Progenitor cell of endocrine pancreas (in vitro differentiated cells): ENCODE measurements at regions not wholly inside any gene's neighbourhood (a gene's known extent, or its start where the extent isn't known, plus 50 kb on each side); places are given as distances from the start of the nearest gene placed in this dataset.
"Not testable (repeated sequence)": the region's sequence is repeated elsewhere in the genome, so short reads cannot be mapped to it uniquely, and the experiment has no call there.

ENCODE experiments used
- DNase-seq: peaks from one replicate; pipeline ENCODE4 v3.0.0; 2021; ENCODE audit warnings: low spot score; ENCODE audit not compliant: unreplicated experiment
- H3K27ac Mint-ChIP-seq: 2 replicates; pipeline ENCODE4 v1.8.0; 2021; ENCODE audit warnings: mild to moderate bottlenecking, moderate library complexity, mixed read lengths
- H3K27me3 Mint-ChIP-seq: 2 replicates; pipeline ENCODE4 v1.8.0; 2021; ENCODE audit warnings: mixed read lengths
- H3K36me3 Mint-ChIP-seq: 2 replicates; pipeline ENCODE4 v1.8.0; 2022; ENCODE audit warnings: mixed read lengths; ENCODE audit not compliant: insufficient read depth
- H3K4me1 Mint-ChIP-seq: 2 replicates; pipeline ENCODE4 v1.8.0; 2021; ENCODE audit warnings: low read depth, mixed read lengths
- H3K4me3 Mint-ChIP-seq: 2 replicates; pipeline ENCODE4 v1.8.0; 2021; ENCODE audit warnings: low read depth, mild to moderate bottlenecking, moderate library complexity, mixed read lengths
- H3K9me3 Mint-ChIP-seq: 2 replicates; pipeline ENCODE4 v1.8.0; 2021; ENCODE audit warnings: low read depth, mixed read lengths

DNA sequence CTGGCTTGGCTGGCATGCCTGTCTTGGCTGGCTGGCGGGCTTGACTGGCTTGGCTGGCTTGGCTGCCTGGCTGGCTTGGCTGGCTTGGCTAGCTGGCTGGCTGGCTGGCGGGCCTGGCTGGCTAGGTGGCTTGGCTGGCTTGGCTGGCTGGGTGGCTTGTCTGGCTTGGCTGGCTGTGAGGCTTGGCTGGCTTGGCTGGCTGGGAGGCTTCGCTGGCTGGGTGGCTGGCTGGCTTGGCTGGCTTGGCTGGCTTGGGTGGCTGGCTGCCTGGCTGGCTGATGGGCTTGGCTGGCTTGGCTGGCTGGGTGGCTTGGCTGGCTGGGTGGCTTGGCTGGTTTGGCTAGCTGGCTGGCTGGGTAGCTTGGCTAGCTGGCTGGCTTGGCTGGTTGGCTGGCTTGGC is 2827.9 kb downstream of the RPIA start:
- H3K4me1 Mint-ChIP-seq, DNase-seq, H3K4me3 Mint-ChIP-seq, H3K27me3 Mint-ChIP-seq, H3K9me3 Mint-ChIP-seq, H3K36me3 Mint-ChIP-seq, H3K27ac Mint-ChIP-seq: not testable (repeated sequence)

DNA sequence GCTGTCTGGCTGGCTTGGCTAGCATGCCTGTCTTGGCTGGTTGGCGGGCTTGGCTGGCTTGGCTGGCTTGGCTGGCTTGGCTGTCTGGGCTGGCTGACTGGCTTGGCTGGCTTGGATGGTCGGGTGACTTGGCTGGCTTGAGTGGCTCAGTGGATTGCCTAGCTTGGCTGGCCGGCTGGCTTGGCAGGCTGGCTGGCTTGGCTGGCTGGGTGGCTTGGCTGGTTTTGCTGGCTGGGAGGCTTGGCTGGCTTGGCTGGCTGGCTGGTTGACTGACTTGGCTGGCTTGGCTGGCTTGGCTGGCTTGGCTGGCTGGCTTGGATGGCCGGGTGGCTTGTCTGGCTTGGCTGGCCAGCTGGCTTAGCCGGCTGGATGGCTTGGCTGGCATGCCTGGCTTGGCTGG is 2828.4 kb downstream of the RPIA start:
- H3K9me3 Mint-ChIP-seq, H3K27ac Mint-ChIP-seq, DNase-seq, H3K36me3 Mint-ChIP-seq, H3K27me3 Mint-ChIP-seq, H3K4me3 Mint-ChIP-seq, H3K4me1 Mint-ChIP-seq: not testable (repeated sequence)

DNA sequence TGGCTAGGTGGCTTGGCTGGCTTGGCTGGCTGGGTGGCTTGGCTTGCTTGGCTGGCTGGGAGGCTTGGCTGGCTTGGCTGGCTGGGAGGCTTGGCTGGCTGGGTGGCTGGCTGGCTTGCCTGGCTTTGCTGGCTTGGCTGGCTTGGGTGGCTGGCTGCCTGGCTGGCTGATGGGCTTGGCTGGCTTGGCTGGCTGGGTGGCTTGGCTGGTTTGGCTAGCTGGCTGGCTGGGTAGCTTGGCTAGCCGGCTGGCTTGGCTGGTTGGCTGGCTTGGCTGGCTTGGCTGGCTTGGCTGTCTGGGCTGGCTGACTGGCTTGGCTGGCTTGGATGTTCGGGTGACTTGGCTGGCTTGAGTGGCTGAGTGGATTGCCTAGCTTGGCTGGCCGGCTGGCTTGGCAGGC is 2829.1 kb downstream of the RPIA start:
- not testable (repeated sequence) for H3K36me3 Mint-ChIP-seq, H3K27ac Mint-ChIP-seq, H3K27me3 Mint-ChIP-seq, H3K4me3 Mint-ChIP-seq, H3K4me1 Mint-ChIP-seq, DNase-seq, H3K9me3 Mint-ChIP-seq

DNA sequence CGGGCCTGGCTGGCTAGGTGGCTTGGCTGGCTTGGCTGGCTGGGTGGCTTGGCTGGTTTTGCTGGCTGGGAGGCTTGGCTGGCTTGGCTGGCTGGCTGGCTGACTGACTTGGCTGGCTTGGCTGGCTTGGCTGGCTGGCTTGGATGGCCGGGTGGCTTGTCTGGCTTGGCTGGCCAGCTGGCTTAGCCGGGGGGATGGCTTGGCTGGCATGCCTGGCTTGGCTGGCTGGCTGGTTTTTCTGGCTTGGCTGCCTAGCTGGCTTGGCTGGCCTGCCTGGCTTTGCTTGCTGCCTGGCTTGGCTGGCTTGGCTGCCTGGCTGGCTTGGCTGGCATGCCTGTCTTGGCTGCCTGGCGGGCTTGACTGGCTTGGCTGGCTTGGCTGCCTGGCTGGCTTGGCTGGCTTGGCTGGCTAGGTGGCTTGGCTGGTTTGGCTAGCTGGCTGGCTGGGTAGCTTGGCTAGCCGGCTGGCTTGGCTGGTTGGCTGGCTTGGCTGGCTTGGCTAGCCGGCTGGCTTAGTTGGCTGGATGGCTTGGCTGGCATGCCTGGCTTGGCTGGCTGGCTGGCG is 2829.6 kb downstream of the RPIA start:
- H3K27ac Mint-ChIP-seq, H3K9me3 Mint-ChIP-seq, H3K4me3 Mint-ChIP-seq, H3K36me3 Mint-ChIP-seq, H3K27me3 Mint-ChIP-seq, H3K4me1 Mint-ChIP-seq, DNase-seq: not testable (repeated sequence)

DNA sequence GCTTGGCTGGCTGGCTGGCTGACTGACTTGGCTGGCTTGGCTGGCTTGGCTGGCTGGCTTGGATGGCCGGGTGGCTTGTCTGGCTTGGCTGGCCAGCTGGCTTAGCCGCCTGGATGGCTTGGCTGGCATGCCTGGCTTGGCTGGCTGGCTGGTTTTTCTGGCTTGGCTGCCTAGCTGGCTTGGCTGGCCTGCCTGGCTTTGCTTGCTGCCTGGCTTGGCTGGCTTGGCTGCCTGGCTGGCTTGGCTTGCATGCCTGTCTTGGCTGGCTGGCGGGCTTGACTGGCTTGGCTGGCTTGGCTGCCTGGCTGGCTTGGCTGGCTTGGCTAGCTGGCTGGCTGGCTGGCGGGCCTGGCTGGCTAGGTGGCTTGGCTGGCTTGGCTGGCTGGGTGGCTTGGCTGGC is 2830.5 kb downstream of the RPIA start:
- not testable (repeated sequence) for H3K9me3 Mint-ChIP-seq, H3K36me3 Mint-ChIP-seq, DNase-seq, H3K27ac Mint-ChIP-seq, H3K4me3 Mint-ChIP-seq, H3K27me3 Mint-ChIP-seq, H3K4me1 Mint-ChIP-seq

DNA sequence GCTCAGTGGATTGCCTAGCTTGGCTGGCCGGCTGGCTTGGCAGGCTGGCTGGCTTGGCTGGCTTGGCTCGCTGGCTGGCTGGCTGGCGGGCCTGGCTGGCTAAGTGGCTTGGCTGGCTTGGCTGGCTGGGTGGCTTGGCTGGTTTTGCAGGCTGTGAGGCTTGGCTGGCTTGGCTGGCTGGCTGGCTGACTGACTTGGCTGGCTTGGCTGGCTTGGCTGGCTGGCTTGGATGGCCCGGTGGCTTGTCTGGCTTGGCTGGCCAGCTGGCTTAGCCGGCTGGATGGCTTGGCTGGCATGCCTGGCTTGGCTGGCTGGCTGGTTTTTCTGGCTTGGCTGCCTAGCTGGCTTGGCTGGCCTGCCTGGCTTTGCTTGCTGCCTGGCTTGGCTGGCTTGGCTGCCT is 2831.4 kb downstream of the RPIA start:
- H3K27me3 Mint-ChIP-seq, H3K27ac Mint-ChIP-seq, H3K4me1 Mint-ChIP-seq, DNase-seq, H3K9me3 Mint-ChIP-seq, H3K4me3 Mint-ChIP-seq, H3K36me3 Mint-ChIP-seq: not testable (repeated sequence)

DNA sequence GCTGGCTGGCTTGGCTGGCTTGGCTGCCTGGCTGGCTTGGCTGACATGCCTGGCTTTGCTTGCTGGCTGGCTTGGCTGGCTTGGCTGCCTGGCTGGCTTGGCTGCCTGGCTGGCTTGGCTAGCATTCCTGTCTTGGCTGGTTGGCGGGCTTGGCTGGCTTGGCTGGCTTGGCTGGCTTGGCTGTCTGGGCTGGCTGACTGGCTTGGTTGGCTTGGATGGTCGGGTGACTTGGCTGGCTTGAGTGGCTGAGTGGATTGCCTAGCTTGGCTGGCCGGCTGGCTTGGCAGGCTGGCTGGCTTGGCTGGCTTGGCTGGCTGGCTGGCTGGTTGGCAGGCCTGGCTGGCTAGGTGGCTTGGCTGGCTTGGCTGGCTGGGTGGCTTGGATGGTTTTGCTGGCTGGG is 2832.3 kb downstream of the RPIA start:
- H3K4me3 Mint-ChIP-seq, DNase-seq, H3K9me3 Mint-ChIP-seq, H3K36me3 Mint-ChIP-seq, H3K4me1 Mint-ChIP-seq, H3K27me3 Mint-ChIP-seq, H3K27ac Mint-ChIP-seq: not testable (repeated sequence)

DNA sequence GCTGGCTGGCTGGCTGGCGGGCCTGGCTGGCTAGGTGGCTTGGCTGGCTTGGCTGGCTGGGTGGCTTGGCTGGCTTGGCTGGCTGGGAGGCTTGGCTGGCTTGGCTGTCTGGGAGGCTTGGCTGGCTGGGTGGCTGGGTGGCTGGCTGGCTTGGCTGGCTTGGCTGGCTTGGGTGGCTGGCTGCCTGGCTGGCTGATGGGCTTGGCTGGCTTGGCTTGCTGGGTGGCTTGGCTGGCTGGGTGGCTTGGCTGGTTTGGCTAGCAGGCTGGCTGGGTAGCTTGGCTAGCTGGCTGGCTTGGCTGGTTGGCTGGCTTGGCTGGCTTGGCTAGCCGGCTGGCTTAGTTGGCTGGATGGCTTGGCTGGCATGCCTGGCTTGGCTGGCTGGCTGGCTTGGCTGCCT is 2834.1 kb downstream of the RPIA start:
- H3K27ac Mint-ChIP-seq, H3K4me1 Mint-ChIP-seq, H3K9me3 Mint-ChIP-seq, H3K36me3 Mint-ChIP-seq, H3K27me3 Mint-ChIP-seq, H3K4me3 Mint-ChIP-seq, DNase-seq: not testable (repeated sequence)

DNA sequence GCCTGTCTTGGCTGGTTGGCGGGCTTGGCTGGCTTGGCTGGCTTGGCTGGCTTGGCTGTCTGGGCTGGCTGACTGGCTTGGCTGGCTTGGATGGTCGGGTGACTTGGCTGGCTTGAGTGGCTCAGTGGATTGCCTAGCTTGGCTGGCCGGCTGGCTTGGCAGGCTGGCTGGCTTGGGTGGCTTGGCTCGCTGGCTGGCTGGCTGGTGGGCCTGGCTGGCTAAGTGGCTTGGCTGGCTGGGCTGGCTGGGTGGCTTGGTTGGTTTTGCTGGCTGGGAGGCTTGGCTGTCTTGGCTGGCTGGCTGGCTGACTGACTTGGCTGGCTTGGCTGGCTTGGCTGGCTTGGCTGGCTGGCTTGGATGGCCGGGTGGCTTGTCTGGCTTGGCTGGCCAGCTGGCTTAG is 2834.6 kb downstream of the RPIA start:
- not testable (repeated sequence) for H3K27ac Mint-ChIP-seq, DNase-seq, H3K36me3 Mint-ChIP-seq, H3K9me3 Mint-ChIP-seq, H3K27me3 Mint-ChIP-seq, H3K4me3 Mint-ChIP-seq, H3K4me1 Mint-ChIP-seq

DNA sequence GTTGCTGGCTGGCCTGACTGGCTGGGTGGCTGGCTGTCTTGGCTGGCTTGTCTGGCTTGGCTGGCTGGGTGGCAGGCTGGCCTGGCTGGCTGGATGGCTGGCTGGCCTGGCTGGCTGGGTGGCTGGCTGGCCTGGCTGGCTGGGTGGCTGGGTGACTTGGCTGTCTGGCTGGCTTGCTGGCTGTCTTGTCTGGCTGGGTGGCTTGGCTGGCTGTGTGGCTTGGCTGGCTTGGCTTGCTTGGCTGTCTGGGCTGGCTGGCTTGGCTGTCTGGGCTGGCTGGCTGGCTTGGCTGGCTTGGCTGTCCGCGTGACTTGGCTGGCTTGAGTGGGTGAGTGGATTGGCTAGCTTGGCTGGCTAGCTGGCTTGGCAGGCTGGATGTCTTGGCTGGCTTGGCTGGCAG is 2835.6 kb downstream of the RPIA start:
- H3K36me3 Mint-ChIP-seq = not testable (repeated sequence)

DNA sequence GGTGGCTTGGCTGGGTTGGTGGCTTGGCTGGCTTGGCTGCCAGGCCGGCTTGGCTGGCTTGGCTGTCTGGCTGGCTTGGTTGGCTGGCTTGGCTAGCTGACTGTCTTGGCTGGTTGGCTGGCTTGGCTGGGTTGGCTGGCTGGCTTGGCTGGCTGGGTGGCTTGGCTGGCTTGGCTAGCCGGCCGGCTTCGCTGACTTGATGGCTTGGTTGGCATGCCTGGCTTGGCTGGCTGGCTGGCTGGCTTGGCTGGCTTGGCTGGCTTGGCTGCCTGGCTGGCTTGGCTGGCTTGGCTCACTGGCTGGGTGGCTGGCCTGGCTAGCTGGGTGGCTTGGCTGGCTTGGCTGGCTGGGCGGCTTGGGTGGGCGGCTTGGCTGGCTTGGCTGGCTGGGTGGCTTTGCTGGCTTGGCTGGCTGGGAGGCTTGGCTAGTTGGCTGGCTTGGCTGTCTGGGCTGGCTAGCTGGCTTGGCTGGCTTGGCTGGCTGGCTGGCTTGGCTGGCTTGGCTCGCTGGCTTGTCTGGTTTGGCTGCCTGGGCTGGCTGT is 2836.1 kb downstream of the RPIA start:
- not testable (repeated sequence) for DNase-seq, H3K27me3 Mint-ChIP-seq, H3K9me3 Mint-ChIP-seq, H3K4me3 Mint-ChIP-seq, H3K36me3 Mint-ChIP-seq, H3K27ac Mint-ChIP-seq, H3K4me1 Mint-ChIP-seq

More for the DNA sequence above, 2835.6 kb downstream of the RPIA start:
- not testable (repeated sequence) for H3K4me3 Mint-ChIP-seq, H3K9me3 Mint-ChIP-seq, H3K4me1 Mint-ChIP-seq, H3K27me3 Mint-ChIP-seq, DNase-seq, H3K27ac Mint-ChIP-seq

DNA sequence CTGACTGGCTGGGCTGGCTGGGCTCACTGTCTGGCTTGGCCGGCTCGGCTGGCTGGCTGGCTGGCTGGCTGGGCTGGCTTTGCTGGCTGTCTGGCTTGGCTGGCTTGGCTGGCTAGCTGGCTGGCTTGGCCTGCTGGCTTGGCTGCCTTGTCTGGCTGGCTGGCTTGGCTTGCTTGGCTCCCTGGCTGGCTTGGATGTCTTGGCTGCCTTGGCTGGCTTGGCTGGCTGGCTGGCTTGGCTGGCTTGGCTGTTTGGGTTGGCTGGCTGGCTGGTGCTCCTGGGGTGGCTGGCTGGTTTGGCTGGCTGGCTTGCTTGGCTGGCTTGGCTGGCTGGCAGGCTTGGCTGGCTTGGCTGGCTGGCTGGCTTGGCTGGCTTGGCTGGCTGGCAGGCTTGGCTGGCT is 2836.9 kb downstream of the RPIA start:
- DNase-seq, H3K4me3 Mint-ChIP-seq, H3K36me3 Mint-ChIP-seq, H3K27me3 Mint-ChIP-seq, H3K27ac Mint-ChIP-seq, H3K9me3 Mint-ChIP-seq, H3K4me1 Mint-ChIP-seq: not testable (repeated sequence)

DNA sequence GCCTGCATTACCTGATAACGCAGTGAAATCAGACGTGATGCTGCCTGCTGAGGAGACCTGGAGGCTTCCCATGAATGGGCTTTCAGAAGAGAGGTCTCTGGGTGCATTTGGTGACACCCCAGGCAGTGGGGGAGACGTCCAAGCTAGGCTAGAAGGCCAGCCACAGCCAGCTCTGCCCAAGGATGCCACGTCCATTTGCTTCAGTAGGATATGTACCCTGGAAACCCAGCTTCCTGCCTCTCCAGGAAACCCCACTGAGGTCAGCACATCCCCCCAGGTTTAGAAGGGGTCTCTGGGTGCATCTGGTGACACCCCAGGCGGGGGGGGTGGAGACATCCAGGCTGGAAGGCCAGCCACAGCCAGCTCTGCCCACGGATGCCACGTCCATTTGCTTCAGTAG is 2844.6 kb downstream of the RPIA start:
- not testable (repeated sequence) for H3K27ac Mint-ChIP-seq, H3K27me3 Mint-ChIP-seq, H3K4me1 Mint-ChIP-seq, H3K9me3 Mint-ChIP-seq, DNase-seq, H3K4me3 Mint-ChIP-seq, H3K36me3 Mint-ChIP-seq

DNA sequence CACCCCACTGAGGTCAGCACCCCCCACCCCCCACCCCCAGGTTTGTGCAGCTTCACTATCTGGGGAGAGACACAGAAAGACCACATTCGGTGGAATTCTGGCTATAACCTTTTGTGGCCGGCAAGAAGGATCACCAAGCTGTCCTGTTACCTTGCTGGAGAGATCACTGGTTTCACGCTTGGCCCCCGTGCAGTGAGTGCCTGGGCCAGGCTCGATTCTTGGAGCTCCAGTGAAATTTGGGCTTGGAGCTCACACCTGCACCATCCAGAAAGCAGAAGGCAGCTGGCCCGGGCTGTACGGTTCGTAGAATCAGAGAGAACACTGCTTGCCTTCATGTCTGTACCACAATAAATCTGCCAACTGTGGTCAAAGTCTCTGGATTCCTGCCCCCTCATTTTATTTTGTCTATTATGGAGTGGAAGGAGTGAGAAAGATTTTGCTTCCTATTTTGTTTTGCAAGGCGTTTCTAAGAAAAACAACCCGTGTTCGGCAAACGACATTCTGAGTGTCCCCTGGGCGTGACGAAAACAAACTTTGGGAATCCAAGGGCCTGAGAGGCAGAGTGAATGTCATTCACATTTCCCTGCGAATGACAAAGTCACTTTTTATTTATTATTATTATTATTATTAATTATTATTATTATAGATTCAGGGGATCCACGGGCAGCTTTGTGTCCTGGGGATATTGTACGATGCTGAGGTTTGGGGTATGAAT is 2845.2 kb downstream of the RPIA start:
- not testable (repeated sequence) for H3K4me1 Mint-ChIP-seq, H3K4me3 Mint-ChIP-seq, H3K9me3 Mint-ChIP-seq, DNase-seq, H3K27me3 Mint-ChIP-seq, H3K36me3 Mint-ChIP-seq, H3K27ac Mint-ChIP-seq
